ENCODE measurements at regions not wholly inside any gene's neighbourhood (a gene's known extent, or its start where the extent isn't known, plus 50 kb on each side); places are given as distances from the start of the nearest gene placed in this dataset.
"Not testable (repeated sequence)": the region's sequence is repeated elsewhere in the genome, so short reads cannot be mapped to it uniquely, and the experiment has no call there.

GRCh38 chr9:138174954-138175353 is 297.4 kb downstream of the CACNA1B start:
- not testable (repeated sequence) for DNase-seq

- not testable (repeated sequence) for DNase-seq
These were observed 297.8 kb downstream of the CACNA1B start for GRCh38 chr9:138175354-138175753.

GRCh38 chr9:138177091-138177490 is 299.5 kb downstream of the CACNA1B start:
- not testable (repeated sequence) for DNase-seq

- not testable (repeated sequence) for DNase-seq
These were observed 301.4 kb downstream of the CACNA1B start for GRCh38 chr9:138179003-138179402.

GRCh38 chr9:138179671-138180070 is 302.1 kb downstream of the CACNA1B start:
- not testable (repeated sequence) for DNase-seq

- DNase-seq: not testable (repeated sequence)
These were observed 304.4 kb downstream of the CACNA1B start for GRCh38 chr9:138181963-138182362.

GRCh38 chr9:138197156-138197555 is 319.6 kb downstream of the CACNA1B start:
- not testable (repeated sequence) for DNase-seq

- not testable (repeated sequence) for DNase-seq
These were observed 321.4 kb downstream of the CACNA1B start for GRCh38 chr9:138198963-138199362.

GRCh38 chr9:138199917-138200316 is 322.3 kb downstream of the CACNA1B start:
- DNase-seq: not testable (repeated sequence)

GRCh38 chr9:138200481-138201142 is 323.0 kb downstream of the CACNA1B start:
- not testable (repeated sequence) for DNase-seq

- DNase-seq: not testable (repeated sequence)
These were observed 323.7 kb downstream of the CACNA1B start for GRCh38 chr9:138201167-138201889.

- not testable (repeated sequence) for DNase-seq
These were observed 324.5 kb downstream of the CACNA1B start for GRCh38 chr9:138202043-138202442.

- DNase-seq: peak in 1 of 3 donors; percentile 2
These were observed 325.7 kb downstream of the CACNA1B start for GRCh38 chr9:138203304-138203703.

- DNase-seq: not testable (repeated sequence)
These were observed 326.3 kb downstream of the CACNA1B start for GRCh38 chr9:138203872-138204271.

GRCh38 chr9:138206108-138206507 is 328.5 kb downstream of the CACNA1B start:
- DNase-seq: not testable (repeated sequence)

GRCh38 chr9:138207300-138208179 is 330.0 kb downstream of the CACNA1B start:
- not testable (repeated sequence) for DNase-seq

GRCh38 chr9:138209071-138209644 is 331.6 kb downstream of the CACNA1B start:
- not testable (repeated sequence) for DNase-seq

- DNase-seq: not testable (repeated sequence)
These were observed 332.9 kb downstream of the CACNA1B start for GRCh38 chr9:138210388-138210986.

GRCh38 chr9:138211070-138211469 is 333.5 kb downstream of the CACNA1B start:
- not testable (repeated sequence) for DNase-seq

GRCh38 chr9:138211544-138212219 is 334.1 kb downstream of the CACNA1B start:
- DNase-seq: not testable (repeated sequence)

- DNase-seq: not testable (repeated sequence)
These were observed 335.2 kb downstream of the CACNA1B start for GRCh38 chr9:138212811-138213210.

All from muscle of back (tissue), 3 donors.